Gastroesophageal sphincter (tissue), 3 donors: ENCODE measurements at regions not wholly inside any gene's neighbourhood (a gene's known extent, or its start where the extent isn't known, plus 50 kb on each side); places are given as distances from the start of the nearest gene placed in this dataset.

ENCODE experiments used
- CTCF ChIP-seq, 4 experiments: fragments of 200-600 bp in 2 of 4; fragments of 450-650 bp in 2 of 4; sonication (generic) in 1 of 4; IDR thresholded peaks; one replicate each; pipeline ENCODE4 v1.5.1; 2017 to 2019; ENCODE audit warnings: antibody characterized with exemption in 4 of 4, mild to moderate bottlenecking in 2 of 4, moderate library complexity in 2 of 4
- POLR2A ChIP-seq, 2 donors: fragments of 450-650 bp; IDR thresholded peaks; one replicate each; pipeline ENCODE4 v1.6.1; 2017; ENCODE audit warnings: antibody characterized with exemption in 2 of 2, mild to moderate bottlenecking in 2 of 2, moderate library complexity in 1 of 2

GRCh38 chr1:81459043-81459442 lies 341.7 kb upstream of the ADGRL2 start:
- TF ChIP-seq POLR2A (IDR thresholded peaks at IDR 0.05) = no peak
- no peak for TF ChIP-seq CTCF (IDR thresholded peaks at IDR 0.05)
